ENCODE measurements at regions not wholly inside any gene's neighbourhood (a gene's known extent, or its start where the extent isn't known, plus 50 kb on each side); places are given as distances from the start of the nearest gene placed in this dataset.
"Not testable (repeated sequence)": the region's sequence is repeated elsewhere in the genome, so short reads cannot be mapped to it uniquely, and the experiment has no call there.

DNA sequence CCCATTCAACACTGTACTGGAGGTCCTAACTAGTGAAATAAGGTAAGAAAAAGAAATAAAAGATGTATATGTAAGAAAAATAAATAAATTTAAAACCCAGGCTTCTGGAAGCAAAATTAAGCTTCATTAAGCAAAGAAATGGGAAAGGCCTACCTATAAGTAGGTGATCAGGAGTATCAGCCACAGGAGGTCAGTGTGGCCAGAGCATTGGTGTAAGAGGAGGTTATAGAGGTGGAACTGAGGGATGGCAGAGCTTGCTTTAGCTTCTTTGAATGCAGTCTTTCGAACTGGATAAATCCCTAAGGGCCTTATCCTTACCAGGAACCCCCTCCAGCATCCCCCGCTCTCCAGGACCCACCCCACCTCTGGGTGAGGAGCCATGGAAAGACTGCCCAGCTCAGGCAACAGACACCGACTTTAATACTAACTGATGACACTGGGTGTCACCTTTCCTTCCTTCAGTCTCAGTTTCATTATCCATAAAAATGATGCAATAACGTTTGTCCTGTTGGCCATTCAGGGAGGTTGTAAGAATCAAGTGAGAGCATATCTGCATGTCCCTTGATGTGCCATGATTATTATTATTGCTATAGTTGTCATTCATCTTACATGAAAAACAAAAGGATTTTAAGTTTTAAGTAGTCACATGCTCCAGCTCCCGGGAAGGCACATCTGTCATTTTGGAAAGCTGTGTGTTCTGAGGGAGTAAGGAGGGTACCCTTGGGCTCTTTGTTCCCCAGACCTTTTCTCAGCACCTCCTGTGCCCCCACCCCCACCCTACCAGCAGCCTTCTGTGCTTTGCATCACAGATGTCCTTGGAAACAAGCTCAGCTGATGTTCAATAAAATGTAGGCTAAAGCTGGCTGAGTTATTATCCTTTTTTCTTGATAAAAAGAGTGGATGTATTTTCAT lies 50.8 kb upstream of the CTNNA1 start:
- no peak for DNase-seq

DNA sequence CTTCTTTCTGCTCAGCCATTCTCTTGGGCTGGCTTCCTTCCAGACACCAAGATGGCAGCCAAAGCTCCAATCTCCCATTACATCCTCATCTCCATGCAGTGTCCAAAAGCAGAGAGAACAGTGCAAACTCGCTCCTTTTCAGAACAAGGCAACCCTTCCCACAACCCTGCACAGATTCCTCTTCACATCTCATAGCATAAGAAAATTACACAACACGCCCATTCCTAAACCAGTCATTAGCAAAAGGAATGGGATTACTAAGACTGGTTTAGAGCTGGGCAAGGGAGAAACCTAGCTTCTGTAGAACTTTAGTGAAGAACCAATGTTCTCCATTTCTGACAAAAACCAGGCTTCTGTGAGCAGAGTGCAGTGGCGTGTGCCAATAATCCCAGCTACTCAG lies 51.5 kb upstream of the CTNNA1 start:
- DNase-seq, result no peak

DNA sequence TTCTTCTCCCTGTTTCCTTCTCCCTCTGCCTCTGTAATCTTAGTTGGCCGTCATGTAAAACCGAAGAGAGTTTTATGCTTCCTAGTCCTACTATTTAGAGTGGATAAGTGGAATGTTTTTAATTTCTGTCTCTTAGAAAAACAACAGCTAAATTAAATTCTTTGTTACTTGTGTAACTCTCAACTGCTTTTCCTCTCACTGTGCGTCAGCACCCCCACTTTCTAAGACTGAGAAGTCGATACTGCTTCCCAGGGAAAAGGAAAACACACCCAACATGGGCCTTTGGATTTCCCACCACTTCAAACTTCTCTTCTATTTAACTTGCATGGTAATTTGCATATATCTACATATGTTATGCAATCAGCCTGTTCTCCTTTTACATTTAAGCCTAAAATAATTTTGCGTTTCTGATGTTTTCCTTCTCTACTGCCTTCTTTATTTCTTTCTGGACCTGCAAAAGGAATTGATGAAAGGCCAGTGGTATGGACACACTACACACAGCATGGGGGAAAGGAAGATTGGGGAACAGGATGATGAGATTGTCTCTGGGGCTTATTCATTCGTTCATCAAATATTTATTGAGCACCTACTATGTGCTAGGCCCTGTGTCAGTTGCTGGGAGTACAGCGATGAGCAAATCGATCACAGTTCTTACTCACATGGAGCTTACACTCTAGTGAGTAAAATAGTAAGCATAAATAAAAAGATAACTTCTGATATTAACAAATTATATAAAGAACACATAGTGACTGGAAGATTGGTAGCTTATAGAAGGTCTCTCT lies 52.5 kb upstream of the CTNNA1 start:
- no peak for DNase-seq

DNA sequence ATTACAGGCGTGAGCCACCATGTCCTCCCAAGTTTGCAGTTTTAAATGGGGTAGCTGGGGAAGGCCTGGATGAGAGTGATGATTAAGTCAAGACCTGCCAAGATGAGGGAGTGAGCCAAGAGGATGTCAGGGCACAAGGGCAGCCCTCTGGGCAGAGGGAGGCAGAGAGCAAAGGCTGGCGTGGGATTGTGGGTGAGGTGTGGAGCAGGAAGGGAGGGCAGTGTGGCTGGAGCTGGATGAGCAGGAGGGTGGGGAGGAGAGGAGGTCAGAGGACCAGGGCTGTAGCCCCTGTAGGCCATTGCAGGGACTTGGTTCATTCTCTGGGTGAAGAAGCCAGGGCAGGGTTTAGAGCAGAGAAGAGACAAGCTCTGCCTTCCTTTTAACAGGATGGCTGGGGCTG lies 53.7 kb upstream of the CTNNA1 start:
- no peak for DNase-seq

DNA sequence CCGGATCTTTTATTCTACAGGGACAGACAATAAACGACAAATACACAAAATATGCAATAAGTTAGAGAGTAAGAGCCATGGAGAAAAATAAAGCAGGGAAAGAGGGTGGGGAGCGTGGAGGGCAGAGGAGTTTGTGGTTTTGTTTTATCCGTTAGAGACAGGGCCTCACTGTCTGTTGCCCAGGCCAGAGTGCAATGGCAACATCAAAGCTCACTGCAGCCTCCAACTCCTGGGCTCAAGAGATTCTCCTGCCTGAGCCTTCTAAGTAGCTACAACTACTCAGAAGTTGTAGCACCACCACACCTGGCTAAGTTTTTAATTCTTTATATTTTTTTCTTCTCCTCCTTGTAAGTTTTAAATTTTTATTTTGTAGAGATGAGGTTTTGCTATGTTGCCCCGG lies 54.5 kb upstream of the CTNNA1 start:
- no peak for DNase-seq

DNA sequence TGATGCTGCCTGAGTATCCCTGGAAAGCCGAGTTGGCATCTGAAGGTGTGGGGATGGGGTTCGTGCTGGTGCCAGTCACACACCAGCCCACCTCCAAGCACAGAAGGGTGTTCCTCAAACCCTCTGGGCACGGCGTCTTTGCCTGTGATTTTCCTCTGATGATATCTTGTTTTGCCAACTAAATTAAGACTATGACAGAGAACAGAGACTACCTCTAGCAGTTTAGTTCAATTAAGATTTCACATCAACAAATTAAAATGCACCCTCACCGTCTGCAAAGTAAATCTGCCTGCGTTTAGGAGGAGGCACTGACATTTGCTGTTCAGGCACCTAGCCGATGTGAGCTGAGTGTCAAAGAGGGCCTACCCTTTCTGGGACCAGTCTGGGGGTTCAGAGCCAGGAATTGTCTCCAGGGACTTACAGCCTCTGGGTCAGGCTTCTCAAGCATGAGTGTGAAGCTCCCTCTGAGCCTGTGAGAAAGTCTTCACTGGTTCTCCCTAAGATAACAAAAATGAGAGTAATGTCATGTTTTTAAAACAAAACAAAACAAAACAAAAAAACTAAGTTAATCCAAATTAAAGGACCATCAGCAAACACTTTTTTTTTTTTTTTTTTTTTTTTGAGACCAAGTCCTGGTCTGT lies 55.4 kb upstream of the CTNNA1 start:
- no peak for DNase-seq

DNA sequence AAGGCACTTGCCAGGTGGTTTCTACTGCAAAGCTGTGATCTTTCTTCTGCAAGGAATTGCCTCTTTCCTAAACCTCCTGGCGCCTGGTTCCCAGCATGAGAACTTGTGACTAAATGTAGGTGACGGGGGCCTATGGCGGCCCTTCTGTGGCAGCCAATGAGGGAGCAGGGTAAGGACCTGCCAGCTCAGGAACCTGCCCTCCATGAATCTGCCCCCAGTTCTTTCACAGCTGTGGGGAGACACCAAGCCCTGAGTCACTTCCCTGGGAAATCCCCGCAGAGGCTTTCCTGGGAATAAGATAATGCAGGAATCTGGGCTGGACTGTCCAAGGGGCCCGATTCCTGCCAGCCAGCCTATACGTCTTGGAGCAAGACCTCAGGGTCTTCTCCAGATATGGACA lies 56.7 kb upstream of the CTNNA1 start:
- no peak for DNase-seq

DNA sequence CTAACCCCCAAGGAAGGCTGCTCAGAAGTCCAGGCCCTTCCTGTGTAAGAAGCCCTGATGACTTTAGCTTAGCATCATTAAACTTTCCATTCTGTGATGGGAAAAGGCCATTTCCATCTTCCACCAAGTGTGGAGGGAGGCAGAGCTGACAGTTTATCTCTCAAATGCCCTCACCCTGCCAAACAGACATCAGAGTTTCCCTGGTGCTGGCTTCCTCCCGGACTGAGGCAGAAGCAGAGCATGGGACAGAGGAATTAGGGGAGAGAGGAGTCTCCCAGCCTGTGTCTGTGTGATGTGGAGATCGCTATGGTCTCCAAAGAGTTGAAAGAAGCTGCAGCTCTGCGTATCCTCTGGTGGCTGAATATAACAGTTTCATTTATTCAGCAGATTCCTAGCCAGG lies 57.4 kb upstream of the CTNNA1 start:
- no peak for DNase-seq

DNA sequence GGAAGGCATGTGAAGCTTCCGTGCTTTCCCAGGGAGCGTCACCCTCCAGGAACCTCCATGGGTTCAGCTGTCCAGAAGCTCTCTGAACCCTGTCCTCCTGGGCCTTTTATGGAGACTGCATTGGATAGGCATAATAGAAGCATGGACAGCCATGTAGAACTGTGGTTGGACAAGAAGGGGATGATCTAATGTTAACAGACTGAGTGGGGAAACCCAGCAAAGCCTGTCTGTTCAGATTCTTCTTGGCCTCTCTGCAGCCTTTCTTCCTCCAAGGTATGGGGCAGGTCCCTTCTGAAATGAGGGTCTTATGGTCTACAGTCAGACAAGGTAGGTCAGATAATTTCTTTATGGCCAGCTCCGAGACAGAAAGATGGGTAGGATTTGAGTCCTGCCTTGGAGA lies 59.1 kb upstream of the CTNNA1 start:
- no peak for DNase-seq

DNA sequence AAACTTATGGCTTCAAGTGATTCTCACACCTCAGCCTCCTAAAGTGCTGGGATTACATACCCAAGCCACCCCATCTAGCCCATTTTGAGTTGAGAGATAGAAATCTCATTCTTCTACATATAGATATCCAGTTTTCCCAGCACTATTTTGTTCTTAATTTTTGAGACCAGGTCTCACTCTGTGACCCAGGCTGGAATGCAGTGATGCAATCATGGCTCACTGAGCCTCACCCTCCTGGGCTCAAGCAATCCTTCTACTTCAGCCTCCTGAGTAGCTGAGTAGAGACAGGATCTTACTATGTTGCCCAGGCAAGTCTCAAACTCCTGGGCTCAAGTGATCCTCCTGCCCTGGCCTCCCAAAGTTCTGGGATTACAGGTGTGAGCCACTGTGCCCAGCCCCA lies 60.9 kb upstream of the CTNNA1 start:
- DNase-seq, result no peak

DNA sequence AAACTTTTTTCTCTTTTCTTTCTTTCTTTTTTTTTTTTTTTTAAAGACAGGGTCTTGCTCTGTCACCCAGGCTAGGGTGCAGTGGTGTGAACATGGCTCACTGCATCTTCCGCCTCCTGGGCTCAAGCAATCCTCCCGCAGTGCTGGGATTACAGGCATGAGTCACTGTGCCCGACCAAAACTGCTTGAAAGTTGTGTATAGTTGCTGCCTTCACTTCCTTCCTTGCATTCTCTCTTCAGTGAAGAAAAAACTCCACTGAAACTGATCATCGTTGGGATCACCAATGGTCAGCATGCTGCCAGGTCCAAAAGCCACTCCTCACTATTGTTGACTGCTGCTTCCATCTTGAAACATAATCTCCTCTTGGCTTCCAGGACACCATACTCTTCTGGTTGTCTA lies 66.6 kb upstream of the CTNNA1 start:
- DNase-seq, result no peak

DNA sequence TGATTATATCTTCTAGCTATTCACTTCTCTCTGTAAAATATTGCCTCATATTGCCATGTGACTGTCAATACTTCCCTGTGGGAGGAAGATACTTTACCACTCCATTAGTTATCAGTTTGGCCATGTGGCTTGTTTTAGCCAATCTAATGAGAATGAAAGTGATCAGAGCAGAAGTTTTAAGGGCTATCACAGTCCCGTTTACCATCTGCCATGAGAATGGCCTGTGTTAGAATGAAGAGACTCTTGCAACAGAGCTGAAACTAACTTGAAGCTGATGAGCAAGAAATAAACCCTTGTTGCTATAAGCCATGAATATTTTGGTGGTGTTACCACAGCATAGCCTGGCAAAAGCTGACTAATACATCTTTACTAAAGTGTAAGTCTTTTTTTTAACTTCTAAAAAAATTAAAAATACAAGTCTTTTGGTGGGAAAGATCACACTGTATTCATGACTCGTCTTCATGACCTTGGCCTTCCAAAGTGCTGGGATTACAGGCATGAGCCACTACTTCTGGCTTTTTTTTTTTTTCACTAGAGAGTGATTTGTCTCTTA lies 68.0 kb upstream of the CTNNA1 start:
- no peak for DNase-seq

DNA sequence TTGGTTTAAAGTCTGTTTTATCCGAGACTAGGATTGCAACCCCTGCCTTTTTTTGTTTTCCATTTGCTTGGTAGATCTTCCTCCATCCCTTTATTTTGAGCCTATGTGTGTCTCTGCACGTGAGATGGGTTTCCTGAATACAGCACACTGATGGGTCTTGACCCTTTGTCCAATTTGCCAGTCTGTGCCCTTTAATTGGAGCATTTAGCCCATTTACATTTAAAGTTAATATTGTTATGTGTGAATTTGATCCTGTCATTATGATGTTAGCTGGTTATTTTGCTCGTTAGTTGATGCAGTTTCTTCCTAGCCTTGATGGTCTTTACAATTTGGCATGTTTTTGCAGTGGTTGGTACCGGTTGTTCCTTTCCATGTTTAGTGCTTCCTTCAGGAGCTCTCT lies 70.8 kb upstream of the CTNNA1 start:
- DNase-seq, result not testable (repeated sequence)

DNA sequence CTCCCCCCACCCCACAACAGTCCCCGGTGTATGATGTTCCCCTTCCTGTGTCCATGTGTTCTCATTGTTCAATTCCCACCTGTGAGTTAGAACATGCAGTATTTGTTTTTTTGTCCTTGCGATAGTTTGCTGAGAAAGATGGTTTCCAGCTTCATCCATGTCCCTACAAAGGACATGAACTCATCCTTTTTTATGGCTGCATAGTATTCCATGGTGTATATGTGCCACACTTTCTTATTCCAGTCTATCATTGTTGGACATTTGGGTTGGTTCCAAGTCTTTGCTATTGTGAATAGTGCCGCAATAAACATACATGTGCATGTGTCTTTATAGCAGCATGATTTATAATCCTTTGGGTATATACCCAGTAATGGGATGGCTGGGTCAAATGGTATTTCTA lies 74.4 kb upstream of the CTNNA1 start:
- DNase-seq, result not testable (repeated sequence)

DNA sequence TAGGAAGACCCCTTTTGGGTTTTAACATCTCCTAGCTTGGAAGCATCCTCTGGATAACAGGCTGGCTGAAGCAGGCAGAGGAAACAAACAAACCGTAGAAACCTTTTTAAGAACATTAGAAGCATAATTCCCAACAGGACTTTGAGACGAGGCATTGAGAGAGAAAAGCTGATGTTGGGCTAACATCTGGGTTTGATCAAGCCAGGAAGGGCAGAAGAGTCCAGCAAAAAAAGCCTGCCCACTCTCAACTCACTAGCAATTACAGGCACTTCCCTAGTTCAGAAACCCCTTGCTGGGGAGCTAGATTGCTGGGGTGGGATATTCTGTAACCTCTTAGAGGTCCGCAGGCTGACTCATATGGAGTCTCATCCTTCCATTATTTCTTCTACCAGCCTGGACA lies 75.4 kb upstream of the CTNNA1 start:
- DNase-seq, result no peak

DNA sequence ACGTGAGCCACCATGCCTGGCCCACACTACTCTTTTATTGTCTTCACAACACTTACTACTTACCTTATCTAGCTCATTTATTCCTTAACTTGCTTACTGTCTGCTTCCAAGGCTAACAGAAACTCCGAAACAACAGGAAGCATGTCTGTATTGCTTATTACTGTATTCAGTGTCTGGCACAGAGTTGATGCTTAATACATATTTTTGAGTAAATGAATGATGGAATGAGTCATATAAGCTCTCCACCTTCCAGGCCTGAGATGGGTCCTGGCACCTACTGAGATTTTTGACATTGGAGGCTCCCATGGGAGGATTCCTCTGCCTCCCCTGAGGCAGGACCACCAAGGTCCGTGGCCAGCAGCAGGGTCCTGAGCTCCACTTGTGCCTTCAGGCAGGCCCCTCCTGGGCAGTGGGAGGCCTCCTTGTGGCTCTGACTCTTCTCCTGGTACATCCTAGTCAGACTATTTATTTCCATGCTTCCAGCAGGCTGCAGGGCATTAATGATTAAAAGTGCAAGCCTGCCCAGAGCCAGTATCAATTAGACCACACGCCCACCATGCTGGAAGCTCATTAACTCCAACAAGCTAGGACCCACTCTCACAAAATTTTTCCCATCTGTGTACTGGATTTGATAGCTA lies 76.5 kb upstream of the CTNNA1 start:
- DNase-seq, result no peak

DNA sequence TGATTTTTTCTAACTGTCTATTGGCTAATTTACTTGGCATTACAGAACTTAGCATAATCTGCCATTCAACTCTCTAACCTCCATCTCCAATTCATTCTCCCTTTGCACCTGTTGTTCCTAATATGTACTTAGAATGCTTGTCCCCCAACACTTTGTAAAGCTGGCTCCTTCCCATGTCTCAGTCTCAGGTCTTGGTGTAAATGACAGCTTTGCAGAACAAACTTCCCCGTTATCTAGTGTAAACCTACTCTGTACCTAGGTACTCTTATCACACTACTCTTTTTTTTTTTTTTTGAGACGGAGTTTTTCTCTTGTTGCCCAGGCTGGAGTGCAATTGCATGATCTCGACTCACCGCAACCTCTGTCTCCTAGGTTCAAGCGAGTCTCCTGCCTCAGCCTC lies 77.2 kb upstream of the CTNNA1 start:
- no peak for DNase-seq

DNA sequence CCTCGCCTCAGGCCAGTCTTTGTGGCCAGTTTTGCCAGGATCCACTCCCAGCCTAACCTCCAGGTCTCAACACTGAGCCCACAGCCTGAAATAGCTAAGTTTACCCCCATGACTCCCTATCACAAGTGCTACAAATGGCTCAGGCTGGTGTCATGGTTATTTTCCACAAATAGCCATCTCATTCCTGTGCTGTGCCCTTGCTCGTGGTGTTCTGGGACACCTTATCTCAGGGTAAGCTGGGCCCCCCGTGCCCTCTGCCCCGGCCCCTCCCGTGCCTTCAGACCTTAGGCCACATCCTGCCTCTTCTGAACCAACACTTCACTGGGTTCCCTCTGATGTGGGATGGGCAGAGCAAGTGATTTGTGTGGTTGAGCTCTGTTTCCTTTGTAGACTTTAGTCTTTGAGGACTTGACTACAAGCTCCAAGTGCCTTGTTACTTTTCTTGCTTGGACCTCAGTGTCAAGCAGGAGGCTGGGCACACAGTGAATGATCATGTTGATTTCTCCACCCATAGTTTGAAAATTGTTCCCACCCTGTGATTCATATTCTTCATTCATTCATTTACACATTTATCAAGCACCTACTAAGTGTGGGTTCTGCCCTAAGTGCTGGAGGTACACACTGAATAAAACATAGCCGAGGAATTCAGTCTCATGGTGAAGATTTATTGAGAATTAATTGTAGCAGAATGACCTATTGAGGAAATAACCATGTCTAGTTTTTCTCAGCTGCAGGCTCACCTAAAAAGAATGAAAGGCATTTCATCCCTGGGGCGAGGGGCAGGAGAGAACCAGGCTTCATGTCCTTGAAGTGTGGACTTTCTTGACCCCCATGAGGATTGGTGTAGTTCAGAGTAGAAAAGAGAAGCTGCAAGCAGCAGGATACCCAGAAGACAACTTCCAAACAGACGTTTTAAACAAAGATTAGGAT lies 84.5 kb upstream of the CTNNA1 start:
- no peak for DNase-seq

DNA sequence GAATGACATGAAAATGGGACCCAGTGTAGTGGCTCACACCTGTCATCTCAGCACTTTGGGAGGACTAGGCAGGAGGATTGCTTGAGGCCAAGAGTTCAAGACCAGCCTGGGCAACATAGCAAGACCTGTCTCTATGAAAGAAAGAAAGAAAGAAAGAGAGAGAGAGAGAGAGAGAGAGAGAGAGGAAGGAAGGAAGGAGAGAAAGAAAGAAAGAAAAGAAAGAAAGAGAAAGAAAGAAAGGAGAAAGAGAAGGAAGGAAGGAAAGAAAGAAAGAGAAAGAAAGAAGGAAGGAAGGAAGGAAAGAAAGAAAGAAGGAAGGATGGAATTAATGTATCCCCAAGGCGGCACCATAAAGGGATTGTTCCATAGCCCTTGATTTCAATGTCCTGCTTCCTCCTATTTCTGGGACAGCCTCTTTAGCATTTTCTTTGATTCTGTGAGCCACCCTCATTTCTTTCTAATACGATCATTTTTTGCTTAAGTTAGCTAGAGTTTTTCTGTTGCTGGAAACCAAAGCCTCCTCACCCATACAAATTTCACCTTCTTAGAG lies 85.4 kb upstream of the CTNNA1 start:
- not testable (repeated sequence) for DNase-seq

DNA sequence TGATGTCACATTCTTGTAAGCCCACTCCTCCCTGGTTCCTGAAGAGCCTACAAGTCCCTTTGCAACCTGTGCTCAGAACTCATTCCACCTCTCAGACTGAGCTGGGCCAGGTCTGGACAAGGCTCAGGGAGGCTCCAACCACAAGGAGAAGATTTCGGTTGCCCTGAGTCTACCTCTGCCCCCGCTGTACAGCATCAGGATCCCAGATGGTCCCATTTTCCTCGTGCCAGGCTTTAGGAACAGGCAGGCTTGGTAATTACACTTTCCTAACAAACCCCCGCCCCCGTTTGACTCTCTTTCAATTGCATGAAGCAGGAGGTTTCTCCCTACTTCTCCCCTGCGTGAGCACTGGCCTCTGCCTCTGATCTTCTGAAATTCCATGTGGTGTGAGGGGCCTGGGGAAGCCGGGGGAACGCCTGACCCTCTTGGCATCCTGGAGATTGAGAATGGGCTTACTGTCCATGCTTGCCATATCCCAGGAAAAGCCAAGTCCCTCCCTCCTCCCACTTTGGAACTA lies 86.9 kb upstream of the CTNNA1 start:
- DNase-seq, result no peak

DNA sequence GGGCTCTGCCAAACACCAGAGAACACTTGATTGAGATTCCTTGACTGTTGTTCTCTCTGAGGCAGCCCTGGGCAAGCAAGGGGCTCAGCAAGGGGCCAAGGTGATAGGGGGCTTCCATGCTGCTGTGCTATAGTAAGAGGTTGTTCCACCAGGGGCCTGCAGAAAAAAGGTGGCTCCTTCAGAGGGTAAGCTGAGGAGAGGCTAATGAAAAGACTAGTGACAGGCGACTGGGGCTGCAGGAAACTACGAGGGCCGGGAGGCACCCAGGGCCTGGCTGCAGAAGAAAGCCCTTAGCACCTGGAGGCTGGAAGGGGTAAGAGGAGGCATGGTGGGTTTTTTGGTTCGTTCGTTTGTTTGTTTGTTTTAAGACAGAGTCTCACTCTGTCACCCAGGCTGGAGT lies 88.0 kb upstream of the CTNNA1 start:
- no peak for DNase-seq
